Fibroblast of upper back skin (primary cell): ENCODE measurements at regions not wholly inside any gene's neighbourhood (a gene's known extent, or its start where the extent isn't known, plus 50 kb on each side); places are given as distances from the start of the nearest gene placed in this dataset.
A peak's percentile ranks its signal among the peaks of the same experiment; 100 is the strongest.

ENCODE experiments used
- DNase-seq: peaks from one replicate; pipeline ENCODE4 v3.0.0-alpha.2; 2013

DNA sequence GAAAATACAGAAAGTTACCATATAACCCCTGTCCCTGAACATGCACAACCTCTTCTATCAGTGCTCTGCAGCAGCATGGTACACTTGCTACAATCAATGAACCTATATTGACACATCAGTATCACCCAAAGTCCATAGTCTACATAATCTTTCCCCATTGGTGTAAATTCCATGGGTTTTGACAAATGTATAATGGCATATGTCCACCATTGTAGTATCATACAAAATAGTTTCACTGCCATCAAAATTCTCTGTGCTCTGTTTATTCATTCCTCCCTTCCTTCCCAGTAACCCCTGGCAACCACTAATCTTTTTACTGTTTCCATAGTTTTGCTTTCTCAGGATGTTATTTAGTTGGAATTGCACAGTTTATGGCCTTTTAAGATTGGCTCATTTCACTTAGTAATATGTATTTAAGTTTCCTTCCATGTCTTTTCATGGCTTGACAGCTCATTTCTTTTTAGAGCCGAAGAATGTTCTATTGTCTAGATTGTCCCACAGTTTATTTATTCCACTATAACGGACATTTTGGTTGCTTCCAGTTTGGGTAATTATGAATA lies 1707.0 kb downstream of the EFNA5 start:
- no peak for DNase-seq

DNA sequence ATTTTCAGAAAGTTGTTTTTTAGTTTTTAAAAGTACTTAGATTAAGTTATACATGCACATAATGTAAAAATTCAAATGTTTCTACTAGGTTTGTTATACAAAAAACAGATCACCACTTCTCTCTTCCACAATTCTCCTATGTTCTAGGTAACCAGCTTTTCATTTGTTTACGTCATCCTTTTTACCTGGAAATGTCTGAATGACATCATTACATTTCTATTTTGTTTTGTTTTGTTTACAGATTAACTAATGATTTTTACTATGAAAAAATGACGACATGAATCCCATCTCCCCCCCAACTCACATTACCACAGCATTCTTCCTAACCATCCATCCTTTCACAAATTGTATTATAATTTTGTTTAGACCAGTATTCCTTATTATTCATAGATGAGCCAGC lies 1709.2 kb downstream of the EFNA5 start:
- no peak for DNase-seq

DNA sequence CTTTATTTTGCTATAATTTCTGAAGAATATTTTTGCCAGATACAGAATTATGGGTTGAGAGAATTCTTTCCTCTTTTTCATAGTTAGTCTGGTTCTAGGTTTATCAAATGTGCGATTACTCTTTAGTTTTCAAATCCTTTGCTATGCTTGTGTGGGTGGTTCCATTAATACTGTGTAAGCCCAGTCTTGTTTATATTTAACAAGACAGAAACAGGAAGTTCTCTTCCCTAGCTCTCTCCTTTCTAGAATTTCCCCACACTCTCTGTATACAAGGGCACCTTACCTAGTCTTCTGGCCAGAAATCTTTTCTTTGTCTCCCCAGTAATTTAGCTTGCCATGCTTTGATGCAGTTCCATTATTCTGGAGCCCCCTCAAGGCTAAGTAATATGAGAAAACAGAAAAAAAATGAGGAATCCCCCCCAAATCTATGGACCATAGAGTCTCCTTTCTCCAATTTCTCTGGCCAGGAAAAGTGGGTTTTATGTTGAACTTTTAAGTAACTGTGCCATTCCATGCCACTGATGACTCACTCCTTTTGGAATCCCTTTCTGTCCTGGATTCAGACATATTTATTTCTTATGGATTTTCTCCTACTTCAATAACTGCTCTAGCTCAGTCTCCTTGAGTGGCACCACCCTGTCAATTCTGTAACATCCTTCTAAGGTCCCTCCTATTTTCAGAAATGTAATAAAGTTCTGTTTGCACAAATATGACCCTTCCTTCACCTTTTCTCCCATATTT lies 1714.1 kb downstream of the EFNA5 start:
- DNase-seq: peak; percentile 28

DNA sequence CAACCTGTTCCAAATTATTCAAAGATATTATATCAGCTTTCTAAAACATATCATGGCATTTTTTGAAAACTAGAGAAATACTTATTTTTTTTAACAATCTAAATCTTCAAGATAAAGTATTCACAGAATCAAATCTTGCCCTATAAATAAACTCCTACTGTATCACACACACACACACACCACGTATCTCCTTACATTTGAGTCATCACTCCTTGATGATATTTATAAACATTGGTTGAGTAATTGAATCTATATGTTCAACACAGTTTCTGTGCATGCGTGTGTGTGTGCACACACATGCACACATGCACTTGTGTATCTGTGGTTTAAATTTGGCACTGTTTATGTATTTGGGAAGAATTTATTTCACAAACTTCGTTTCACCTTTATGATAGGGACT lies 1716.4 kb downstream of the EFNA5 start:
- DNase-seq: peak; percentile 13

DNA sequence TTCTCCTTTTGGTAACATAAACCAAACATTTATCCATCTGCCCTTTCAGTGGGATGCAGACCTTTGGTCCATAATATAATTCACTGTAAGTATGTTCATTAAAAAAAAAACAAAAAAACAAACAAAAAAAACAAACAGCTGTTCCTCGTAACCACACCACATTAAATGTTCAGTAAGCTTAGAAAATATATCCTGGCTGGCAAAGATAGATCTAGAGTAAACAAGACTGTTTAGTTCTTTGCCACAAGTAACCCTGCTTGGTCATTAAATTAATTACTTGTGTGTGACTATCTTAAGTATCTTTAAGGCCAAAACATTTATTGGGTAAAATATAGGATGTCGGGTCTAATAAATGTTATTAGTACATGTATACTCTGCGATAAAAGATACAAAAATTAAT lies 1717.1 kb downstream of the EFNA5 start:
- no peak for DNase-seq

DNA sequence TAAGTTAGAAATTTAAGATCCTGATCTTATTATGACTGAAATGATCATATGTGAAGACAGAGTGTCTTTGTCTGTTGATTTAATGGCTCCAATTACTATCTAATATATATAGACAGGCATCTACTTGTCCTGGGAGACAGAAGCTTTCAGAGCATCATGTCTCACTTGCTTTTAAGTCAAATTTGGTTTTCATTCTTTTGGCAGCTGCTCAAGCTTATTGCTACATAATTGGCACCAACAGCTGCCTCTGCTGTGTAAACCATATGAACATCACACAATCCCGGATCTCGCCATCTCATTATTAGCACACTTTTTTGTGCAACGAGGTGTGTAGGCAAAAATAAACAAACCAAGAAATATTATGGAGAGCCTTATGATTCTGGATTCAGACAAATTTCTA lies 1717.9 kb downstream of the EFNA5 start:
- peak; percentile 49 for DNase-seq

DNA sequence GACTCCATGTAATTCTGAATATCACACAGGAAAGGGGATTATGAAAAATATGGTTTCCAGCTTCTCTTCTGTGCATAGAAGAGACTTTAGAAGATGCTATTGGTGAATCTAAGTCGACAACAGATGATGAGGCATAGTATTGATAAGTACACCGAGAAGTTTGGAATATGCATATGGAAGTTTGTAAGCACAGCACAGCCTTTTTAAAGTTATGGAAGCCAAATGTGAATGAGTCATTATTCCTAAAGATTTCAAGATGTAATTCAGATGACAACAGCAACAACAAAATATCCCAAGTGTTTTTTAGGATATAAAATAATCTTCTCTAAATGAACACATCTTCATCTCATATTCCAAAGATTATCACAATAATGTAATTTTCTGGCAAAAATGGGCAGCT lies 1723.3 kb downstream of the EFNA5 start:
- DNase-seq: peak; percentile 6

DNA sequence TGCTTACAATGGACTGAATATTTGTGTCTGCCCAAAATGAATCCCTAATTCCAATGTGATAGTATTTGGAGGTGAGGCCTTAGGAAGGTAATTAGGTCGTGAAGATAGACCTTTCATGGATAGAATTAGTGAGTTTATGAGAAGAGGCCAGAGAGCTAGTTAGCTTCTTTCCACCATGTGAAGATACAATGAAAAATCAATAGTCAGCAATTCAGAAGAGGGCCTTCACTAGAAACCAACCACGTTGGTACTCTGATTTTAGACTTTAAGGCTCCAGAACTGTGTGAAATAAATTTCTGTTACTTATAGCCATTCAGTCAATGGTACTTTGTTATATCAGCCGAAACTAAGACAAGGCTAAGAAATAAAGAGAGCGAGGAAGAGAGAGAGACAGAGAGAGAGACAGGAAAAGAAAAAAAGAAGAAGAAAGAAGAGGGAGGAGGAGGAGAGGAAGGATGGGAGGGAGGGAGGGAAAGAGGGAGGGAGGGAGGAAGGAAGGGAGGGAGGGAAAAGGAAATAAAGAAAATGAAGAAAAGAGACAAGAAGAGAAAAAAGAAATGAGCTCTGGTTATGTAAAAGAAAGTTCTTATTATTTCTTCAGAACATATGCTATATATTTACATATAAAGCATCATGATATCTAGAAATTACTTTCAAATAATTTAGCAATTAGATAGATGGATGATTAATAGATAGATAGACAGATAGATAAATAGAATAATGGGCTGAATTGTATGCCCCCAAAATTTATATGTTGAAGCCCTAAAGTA lies 1725.3 kb downstream of the EFNA5 start:
- DNase-seq: no peak

DNA sequence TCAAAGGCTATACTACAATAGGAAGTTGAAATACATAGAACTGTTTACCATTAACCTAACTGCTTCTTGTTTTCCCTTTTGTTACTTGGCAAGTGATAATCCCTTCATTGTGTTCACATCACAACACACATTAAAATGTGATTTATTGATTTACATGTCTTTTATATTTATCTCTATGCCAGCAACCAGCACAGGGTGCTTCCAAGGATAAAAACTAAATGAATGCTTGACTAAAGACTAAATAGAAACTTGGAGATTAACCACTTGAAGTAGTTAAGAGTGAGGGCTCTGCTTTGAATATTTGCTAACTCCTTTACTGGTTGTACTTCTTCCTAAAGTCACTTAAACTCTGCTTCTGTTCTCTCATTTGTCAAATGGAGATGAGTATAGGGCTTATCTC lies 1730.6 kb downstream of the EFNA5 start:
- no peak for DNase-seq

DNA sequence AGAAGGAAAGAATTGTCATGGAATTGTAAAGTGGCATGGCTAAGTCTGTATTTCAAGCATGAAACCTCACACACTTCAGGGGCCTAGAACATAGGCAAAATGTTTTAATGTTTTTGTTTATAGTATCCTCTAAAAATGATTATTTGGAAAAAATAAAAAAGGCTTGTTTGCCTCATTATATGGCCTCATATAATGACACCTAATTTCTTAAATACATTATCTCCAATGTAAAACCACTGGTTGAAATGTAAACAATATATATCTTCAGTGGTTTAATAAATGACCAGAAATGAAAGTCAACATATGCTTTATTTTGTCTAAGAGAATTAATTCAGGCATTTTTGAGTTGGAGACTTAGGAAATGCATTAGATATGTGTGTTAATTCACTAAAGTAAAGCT lies 1736.6 kb downstream of the EFNA5 start:
- no peak for DNase-seq

DNA sequence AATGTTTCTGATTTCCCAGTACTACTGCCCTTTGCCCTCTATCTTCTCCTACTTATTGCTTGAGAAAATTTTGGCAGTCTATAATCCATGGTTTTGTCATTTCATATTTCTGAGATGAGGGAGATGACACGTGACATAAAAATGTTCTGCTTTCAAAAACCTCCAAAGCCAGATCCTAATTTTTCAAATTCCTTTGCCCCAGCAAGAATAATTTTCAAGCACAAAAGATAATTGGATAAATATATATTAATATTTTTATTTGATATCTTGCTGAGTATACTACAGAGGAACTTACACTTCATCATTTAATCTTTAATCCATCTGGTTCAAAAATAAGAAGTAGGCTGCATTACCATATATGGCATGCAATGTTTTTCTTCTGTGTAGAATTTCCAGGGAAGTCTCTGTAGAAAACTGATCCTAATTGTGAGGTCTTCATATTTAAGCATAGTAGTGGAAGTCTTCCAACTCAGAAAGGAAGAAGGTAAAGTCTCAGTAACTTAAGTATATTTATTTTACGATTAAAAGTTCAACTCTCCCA lies 1738.8 kb downstream of the EFNA5 start:
- DNase-seq: peak; percentile 83

DNA sequence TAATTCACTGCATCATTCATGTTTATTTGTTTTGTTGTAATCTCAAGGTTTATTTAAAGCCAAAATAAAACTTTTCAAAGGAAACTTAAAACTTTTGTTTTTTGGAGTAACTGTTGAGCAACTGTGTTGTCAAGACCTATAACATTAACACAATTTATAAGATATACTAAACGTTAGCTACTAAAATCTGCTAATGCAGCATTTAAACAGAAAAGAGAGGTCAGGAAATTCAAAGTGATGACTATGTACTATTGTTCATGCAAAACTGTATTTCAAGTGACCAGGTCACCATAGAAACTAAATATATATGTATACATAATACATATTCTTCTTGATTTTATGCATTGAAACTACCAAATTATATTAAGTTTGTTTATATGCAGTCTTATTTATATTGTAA lies 1740.9 kb downstream of the EFNA5 start:
- no peak for DNase-seq

DNA sequence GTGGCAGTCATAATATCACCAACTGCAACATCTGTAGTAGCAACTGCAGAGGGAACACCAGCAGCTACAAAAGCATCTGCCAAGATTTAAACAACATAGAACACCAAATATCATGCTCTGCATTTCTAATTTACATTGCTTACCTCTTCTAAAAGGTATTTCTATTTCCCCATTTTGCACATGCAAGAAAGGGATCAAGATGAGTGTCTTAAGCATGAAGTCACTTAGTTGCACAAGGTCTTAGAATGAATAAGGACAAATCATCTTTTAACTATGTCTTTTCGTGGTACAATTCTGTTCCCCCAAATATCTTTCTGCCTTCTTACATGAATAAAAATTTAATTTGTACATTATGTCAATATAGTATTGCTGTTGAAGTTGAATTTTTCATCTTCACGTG lies 1746.4 kb downstream of the EFNA5 start:
- DNase-seq: peak; percentile 86

DNA sequence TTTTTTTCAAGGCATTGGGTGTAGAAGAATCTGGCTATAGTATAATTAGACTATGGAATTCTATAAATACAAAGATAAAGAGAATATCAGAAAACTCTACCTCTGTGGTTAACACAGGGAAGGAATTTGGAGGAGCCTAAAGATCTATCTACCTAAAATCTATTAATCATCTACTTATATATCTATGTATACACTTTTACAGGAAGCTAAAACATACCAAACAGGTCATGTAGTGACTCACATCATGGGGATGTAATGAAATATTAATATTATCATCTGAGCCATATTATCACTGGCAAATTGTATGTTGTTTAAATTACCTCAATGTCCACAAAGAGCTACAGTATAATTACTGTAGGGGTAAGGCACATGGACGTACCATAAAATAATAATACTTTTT lies 1748.2 kb downstream of the EFNA5 start:
- DNase-seq: no peak

DNA sequence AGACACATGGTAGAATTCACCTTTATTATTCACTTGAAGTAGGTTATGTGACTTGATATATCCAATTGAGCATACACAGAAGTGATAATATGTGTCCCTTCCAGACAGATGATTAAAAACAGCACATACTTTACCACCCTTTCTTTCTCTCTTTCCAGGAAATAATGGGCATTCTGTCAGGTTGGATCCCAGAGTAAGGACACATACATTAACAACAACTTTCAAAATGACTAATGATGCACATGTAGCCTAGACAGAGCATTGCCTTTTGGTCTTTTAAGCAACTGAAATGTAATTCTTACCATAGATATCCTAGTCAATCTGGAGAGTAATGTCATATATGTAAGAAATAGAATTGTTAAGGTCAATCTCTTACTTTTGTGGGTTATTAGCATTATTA lies 1748.7 kb downstream of the EFNA5 start:
- no peak for DNase-seq

DNA sequence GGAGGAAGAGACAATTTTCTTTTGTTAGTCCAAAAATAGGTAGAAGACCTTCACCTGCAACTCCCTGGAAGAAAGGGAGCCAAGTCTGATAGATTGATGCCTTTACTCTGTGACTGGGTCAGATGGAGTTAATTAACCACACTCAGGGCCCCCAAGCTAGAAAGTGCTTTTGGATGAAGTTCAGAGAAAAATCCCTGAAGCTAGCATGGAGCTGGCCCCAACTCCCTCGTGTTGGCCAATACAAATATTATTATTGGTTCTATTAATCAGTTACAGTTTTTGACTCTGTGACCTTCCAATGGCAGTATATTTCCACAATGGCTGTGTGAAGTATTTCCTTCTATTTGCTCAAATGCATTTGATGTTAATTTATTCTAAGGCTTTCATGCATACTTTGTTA lies 1753.5 kb downstream of the EFNA5 start:
- peak; percentile 20 for DNase-seq

DNA sequence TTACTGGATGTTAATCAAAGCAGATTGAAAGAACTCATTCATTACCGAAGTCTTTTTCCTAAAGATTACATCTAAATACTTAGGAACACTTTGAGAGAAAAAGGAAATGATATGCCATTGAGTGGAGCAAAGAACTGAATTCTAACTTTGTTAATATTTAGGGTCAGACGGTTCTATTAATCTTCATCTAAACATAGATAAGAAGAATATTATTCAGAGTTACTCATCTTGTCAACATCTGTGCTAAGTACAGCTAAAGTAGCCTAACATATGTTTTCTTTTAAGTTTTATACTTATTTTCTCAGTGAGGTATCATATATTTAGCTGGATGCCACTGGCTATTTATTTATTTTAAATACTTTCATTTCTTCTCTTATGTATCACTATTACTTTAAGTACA lies 1763.7 kb downstream of the EFNA5 start:
- DNase-seq: peak; percentile 31

DNA sequence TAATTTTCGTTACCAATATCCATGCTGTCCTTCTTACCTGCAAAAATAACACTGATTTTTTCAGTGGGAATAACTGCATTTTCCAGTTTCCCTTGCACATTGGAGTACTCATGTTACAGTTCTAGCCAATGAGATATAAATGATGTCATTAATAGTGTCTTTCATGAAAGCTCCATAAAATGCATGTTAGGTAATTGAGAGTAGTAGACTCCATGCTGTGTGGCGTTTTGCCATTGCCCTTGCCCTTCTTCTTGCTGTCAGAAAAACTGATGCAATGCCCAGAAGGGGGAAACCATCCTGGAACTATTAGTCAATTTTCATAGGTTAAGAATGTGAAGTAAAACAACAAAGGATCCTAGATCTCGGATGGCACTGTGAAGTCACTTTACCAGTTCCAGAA lies 1765.3 kb downstream of the EFNA5 start:
- DNase-seq: peak; percentile 24

DNA sequence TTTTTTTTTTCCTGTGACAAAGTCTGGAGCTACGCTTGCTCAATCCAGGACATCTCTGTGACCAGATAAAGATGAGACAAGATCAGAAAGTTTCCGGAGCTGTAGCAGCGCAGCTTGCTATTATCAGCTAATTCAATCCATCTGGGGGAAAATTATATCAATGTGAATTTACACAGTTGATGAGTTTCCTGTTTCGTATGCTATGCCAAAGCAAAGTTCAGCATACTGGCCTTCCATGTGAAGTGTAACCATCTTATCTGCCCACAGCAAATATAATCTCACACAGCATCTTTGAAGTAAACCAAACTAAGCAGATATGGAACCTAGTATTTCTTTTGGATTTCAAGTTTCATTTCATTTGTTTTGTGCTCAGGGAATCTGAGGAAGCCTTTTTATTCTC lies 1767.7 kb downstream of the EFNA5 start:
- peak; percentile 41 for DNase-seq

DNA sequence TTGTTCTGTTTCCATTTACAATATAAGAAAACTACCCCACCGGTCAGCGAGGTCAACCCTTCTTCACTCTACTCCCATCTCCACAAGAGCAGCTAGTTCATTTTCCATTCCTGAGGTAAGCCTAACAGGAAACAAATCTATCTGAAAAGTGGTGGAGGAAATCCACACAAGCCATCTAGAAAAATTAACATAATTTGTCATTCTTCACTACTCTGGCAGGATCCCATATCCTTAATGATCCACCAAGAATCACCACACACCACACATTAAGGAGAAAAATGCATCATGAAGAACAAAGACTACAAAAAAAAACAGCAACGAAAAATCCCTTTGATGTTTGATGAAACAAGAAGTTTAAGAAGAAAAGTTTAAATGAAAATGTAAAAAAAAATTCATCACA lies 1771.0 kb downstream of the EFNA5 start:
- DNase-seq: no peak

DNA sequence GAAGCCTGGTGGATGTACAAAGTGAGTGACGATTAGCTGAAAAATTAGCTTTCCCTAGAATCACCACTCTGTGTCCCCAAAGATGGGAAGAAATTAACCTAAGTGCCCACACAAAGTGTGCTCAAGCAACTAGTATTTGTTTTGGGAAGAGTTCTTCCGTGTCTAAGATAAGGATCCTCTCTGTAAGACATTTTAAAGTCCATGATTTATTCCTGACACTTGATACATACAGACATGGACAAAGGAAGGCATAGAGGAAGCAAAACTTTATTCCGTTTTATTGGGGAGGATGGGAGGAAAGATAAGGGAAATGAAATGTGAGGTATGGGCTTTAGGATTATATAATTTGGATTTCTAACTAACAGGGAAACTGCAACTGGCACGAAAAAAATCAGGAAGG lies 1772.6 kb downstream of the EFNA5 start:
- DNase-seq: no peak

DNA sequence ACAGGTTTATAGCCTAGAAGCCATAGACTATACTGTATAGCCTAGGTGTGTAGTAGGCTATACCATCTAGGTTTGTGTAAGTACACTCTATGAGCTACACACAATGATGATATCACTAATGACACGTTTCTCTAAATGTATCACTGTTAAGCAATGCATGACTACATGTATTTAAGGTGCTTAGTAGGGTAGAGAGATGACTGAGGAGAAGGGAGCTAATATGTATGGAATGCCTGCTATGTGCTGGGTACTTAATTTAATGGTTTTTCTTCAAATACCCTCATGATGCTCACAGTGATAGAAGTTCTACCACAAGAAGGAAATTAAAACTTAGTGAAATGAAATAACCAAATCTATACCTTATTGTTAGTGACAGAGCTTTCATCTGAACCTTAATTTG lies 1785.5 kb downstream of the EFNA5 start:
- peak; percentile 63 for DNase-seq

DNA sequence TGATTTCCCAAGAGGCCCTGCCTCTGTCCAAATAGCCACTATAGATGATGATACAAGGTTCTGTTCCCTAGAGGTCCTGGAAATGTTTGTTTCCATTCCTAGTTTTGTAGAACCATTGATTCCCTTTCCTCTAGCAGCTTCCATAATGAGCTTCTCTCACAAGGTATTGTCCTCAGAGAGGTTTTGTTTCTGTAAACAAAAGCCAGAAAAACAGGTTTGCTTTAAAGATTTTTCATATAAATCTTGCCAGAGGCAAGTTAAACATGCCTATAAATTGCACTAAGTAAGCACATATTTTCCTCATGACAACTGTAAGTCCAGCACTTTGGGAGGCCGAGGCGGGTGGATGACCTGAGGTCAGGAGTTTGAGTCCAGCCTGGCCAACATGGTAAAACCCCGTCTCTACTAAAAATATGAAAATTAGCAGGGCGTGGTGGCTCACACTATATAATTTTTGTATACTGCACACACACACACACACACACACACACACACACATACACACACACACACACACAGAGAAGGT lies 1787.7 kb downstream of the EFNA5 start:
- no peak for DNase-seq

DNA sequence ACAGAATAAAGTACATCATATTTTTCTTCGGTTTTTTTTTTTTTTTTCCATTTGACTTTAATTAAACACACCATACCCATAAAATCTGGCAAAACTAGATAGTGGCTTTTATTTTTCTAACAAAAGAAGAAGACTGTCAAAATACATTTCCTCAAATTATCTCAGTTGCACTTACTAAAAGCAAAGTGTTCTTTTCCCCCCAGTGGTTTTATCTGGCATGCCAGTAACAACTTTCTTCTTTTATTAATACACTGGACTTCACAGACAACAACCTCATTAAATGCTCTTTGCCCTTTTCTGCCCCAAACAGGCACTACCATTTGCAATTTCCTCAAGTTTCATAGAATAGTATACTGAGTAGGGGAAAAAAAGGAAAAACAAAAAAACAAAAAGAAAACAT lies 1792.3 kb downstream of the EFNA5 start:
- DNase-seq: no peak
